MM.1S (cell line): ENCODE measurements at regions not wholly inside any gene's neighbourhood (a gene's known extent, or its start where the extent isn't known, plus 50 kb on each side); places are given as distances from the start of the nearest gene placed in this dataset.

Experiments
- DNase-seq: peaks from one replicate; pipeline ENCODE4 v3.0.0-alpha.2; 2015
- H2AFZ ChIP-seq: fragments of 300-600 bp; sonication (generic); 2 replicates; pipeline ENCODE4 v1.6.0; 2016; ENCODE audit warnings: antibody characterized with exemption, low read length
- H3F3A ChIP-seq: fragments of 300-600 bp; sonication (generic); 2 replicates; pipeline ENCODE4 v1.6.1; 2016; ENCODE audit warnings: mild to moderate bottlenecking, antibody characterized with exemption, low read length, moderate library complexity, mixed read lengths; ENCODE audit not compliant: insufficient read depth
- H3K27ac ChIP-seq: fragments of 300-600 bp; sonication (generic); 2 replicates; pipeline ENCODE4 v1.5.1; 2016; ENCODE audit warnings: mild to moderate bottlenecking, low read length
- H3K27me3 ChIP-seq: fragments of 300-600 bp; sonication (generic); replicated peaks from 2 replicates; pipeline ENCODE4 v1.6.0; 2016; ENCODE audit warnings: low read length; ENCODE audit not compliant: insufficient read depth
- H3K36me3 ChIP-seq: fragments of 300-600 bp; sonication (generic); replicated peaks from 2 replicates; pipeline ENCODE4 v1.6.1; 2016; ENCODE audit warnings: mild to moderate bottlenecking, low read length, mixed read lengths; ENCODE audit not compliant: insufficient read depth
- H3K4me1 ChIP-seq: fragments of 300-600 bp; sonication (generic); 2 replicates; pipeline ENCODE4 v1.6.1; 2016; ENCODE audit warnings: low read length, mixed read lengths
- H3K4me2 ChIP-seq: fragments of 300-600 bp; sonication (generic); 2 replicates; pipeline ENCODE4 v1.6.0; 2016; ENCODE audit warnings: low read depth, low read length
- H3K4me3 ChIP-seq: fragments of 300-600 bp; sonication (generic); 2 replicates; pipeline ENCODE4 v1.5.1; 2016; ENCODE audit warnings: low read length, mixed read lengths
- H3K79me2 ChIP-seq: fragments of 300-600 bp; sonication (generic); 2 replicates; pipeline ENCODE4 v1.6.1; 2016; ENCODE audit warnings: mixed run types, low read length, mixed read lengths
- H3K9ac ChIP-seq: fragments of 300-600 bp; sonication (generic); 2 replicates; pipeline ENCODE4 v1.6.1; 2016; ENCODE audit warnings: low read length, mixed read lengths
- H3K9me2 ChIP-seq: fragments of 300-600 bp; sonication (generic); replicated peaks from 2 replicates; pipeline ENCODE4 v1.6.1; 2016; ENCODE audit warnings: mild to moderate bottlenecking, low read length, mixed read lengths; ENCODE audit not compliant: insufficient read depth
- H3K9me3 ChIP-seq: fragments of 300-600 bp; sonication (generic); replicated peaks from 2 replicates; pipeline ENCODE4 v1.6.1; 2016; ENCODE audit warnings: mild to moderate bottlenecking, low read length, mixed read lengths; ENCODE audit not compliant: insufficient read depth
- H4K20me1 ChIP-seq: fragments of 300-600 bp; sonication (generic); 2 replicates; pipeline ENCODE4 v1.6.1; 2016; ENCODE audit warnings: mild to moderate bottlenecking, low read length, moderate library complexity, mixed read lengths; ENCODE audit not compliant: insufficient read depth
- CTCF ChIP-seq: fragments of 300-600 bp; sonication (generic); IDR thresholded peaks from 2 replicates; pipeline ENCODE4 v1.5.1; 2016; ENCODE audit warnings: antibody characterized with exemption, low read length, mixed read lengths
- EZH2 ChIP-seq: fragments of 300-600 bp; sonication (generic); optimal IDR thresholded peaks from 2 replicates; pipeline ENCODE3; 2017; ENCODE audit warnings: low read depth, mild to moderate bottlenecking, antibody characterized with exemption, low read length, mixed read lengths
- EZH2phosphoT487 ChIP-seq: fragments of 300-600 bp; sonication (generic); IDR thresholded peaks from 2 replicates; pipeline ENCODE4 v1.6.1; 2018; ENCODE audit warnings: antibody characterized with exemption, low read length

- Histone ChIP-seq H3K27me3 (no peaks in the 10 kb centered on the region), H3K4me1 (no peaks in the 10 kb centered on the region), H3K9ac (no peak overlapping the region), H4K20me1 (no peaks in the 10 kb centered on the region), H3K27ac (no peak overlapping the region), H3K79me2 (no peaks in the 10 kb centered on the region), H3K4me2 (no peak overlapping the region), H2AFZ (no peak overlapping the region), H3K36me3 (no peaks in the 10 kb centered on the region), H3F3A (no peaks in the 10 kb centered on the region), H3K9me2 (no peaks in the 10 kb centered on the region), H3K4me3 (no peak overlapping the region), H3K9me3 (no peaks in the 10 kb centered on the region)
- no peak for DNase-seq
- no peak for TF ChIP-seq EZH2
- no peak for TF ChIP-seq EZH2phosphoT487
- no peak for TF ChIP-seq CTCF
Observed at GRCh38 chr13:38024431-38024830, 154.9 kb upstream of the TRPC4 start.

- H3K27ac ChIP-seq, result no peak overlapping the region
- H2AFZ ChIP-seq, result no peak overlapping the region
- no peaks in the 10 kb centered on the region for H3K9me3 ChIP-seq
- H3K27me3 ChIP-seq, result no peaks in the 10 kb centered on the region
- no peaks in the 10 kb centered on the region for H3K36me3 ChIP-seq
- no peak overlapping the region for H3K4me3 ChIP-seq
- no peak for DNase-seq
- H3K79me2 ChIP-seq, result no peaks in the 10 kb centered on the region
- no peaks in the 10 kb centered on the region for H3F3A ChIP-seq
- H3K9me2 ChIP-seq, result no peaks in the 10 kb centered on the region
- no peaks in the 10 kb centered on the region for H4K20me1 ChIP-seq
- no peak overlapping the region for H3K9ac ChIP-seq
- no peak for TF ChIP-seq CTCF
- no peak for TF ChIP-seq EZH2
- no peak for TF ChIP-seq EZH2phosphoT487
- H3K4me1 ChIP-seq, result no peaks in the 10 kb centered on the region
- no peak overlapping the region for H3K4me2 ChIP-seq
Observed at GRCh38 chr13:38017320-38017719, 147.7 kb upstream of the TRPC4 start.

- Histone ChIP-seq H3K4me1 (no peaks in the 10 kb centered on the region), H3F3A (no peaks in the 10 kb centered on the region), H3K9me3 (no peaks in the 10 kb centered on the region), H3K27me3 (no peaks in the 10 kb centered on the region), H3K9me2 (no peaks in the 10 kb centered on the region), H3K27ac (no peak overlapping the region), H3K36me3 (no peaks in the 10 kb centered on the region), H3K79me2 (no peaks in the 10 kb centered on the region), H3K4me3 (no peak overlapping the region), H3K9ac (no peak overlapping the region), H4K20me1 (no peaks in the 10 kb centered on the region), H2AFZ (no peak overlapping the region), H3K4me2 (no peak overlapping the region)
- DNase-seq, result no peak
- TF ChIP-seq EZH2 (no peak), CTCF (no peak)
Observed at GRCh38 chr13:38013676-38014075, 144.1 kb upstream of the TRPC4 start.

- DNase-seq, result no peak
- Histone ChIP-seq H4K20me1 (no peaks in the 10 kb centered on the region), H3K4me2 (no peak overlapping the region), H3K9me3 (no peaks in the 10 kb centered on the region), H3K9ac (no peak overlapping the region), H3K27me3 (no peaks in the 10 kb centered on the region), H3K4me3 (no peak overlapping the region), H3K4me1 (no peaks in the 10 kb centered on the region), H2AFZ (no peak overlapping the region), H3K79me2 (no peaks in the 10 kb centered on the region), H3K9me2 (no peaks in the 10 kb centered on the region), H3K36me3 (no peaks in the 10 kb centered on the region), H3K27ac (no peak overlapping the region), H3F3A (no peaks in the 10 kb centered on the region)
- TF ChIP-seq EZH2phosphoT487 (no peak), EZH2 (no peak), CTCF (no peak)
Observed at GRCh38 chr13:38012096-38012495, 142.5 kb upstream of the TRPC4 start.
